ENCODE measurements at regions not wholly inside any gene's neighbourhood (a gene's known extent, or its start where the extent isn't known, plus 50 kb on each side); places are given as distances from the start of the nearest gene placed in this dataset.
"Not testable (repeated sequence)": the region's sequence is repeated elsewhere in the genome, so short reads cannot be mapped to it uniquely, and the experiment has no call there.

DNA sequence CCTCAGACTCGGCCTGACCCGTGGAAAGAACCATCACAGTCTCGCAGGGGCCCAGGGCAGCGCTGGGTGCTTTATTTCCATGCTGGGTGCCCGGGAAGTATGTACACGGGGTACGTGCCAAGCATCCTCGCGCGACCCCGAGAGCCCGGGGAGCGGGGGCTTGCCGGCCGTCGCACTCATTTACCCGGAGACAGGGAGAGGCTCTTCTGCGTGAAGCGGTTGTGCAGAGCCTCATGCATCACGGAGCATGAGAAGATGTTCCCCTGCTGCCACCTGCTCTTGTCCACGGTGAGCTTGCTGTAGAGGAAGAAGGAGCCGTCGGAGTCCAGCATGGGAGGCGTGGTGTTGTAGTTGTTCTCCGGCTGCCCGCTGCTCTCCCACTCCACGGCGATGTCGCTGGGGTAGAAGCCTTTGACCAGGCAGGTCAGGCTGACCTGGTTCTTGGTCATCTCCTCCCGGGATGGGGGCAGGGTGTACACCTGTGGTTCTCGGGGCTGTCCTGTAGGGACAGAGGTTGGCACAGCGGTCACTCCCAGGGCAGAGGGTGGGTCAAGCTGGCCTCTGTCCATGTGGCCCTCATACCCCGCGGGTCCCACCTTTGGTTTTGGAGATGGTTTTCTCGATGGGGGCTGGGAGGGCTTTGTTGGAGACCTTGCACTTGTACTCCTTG lies 242.8 kb downstream of the TMEM121 start:
- DNase-seq (ENCODE audit: missing footprints); ATAC-seq; intact Hi-C loops (cut with DNase I): not testable (repeated sequence)

DNA sequence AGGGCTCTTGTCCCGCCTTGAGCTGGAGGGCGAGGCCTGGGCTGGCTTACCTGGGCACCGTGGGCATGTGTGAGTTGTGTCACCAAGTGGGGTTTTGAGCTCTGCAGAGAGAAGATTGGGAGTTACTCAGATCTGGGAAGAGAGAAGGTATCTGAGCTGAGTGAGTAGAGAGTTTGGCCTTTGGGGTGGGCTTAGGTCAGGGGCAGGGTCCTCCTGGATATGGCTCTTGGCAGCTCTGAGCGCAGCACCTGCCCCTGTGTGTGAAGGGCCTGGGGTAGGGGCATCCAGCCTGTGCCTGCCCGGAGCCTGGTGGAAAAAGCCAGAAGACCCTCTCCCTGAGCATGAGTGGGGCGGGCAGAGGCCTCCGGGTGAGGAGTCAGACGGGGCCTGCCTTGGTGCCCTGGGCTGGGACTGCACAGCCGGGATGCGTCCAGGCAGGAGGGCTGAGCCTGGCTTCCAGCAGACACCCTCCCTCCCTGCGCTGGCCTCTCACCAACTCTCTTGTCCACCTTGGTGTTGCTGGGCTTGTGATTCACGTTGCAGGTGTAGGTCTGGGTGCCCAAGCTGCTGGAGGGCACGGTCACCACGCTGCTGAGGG lies 244.3 kb downstream of the TMEM121 start:
- intact Hi-C loops (cut with DNase I); ATAC-seq; DNase-seq (ENCODE audit: missing footprints): not testable (repeated sequence)

DNA sequence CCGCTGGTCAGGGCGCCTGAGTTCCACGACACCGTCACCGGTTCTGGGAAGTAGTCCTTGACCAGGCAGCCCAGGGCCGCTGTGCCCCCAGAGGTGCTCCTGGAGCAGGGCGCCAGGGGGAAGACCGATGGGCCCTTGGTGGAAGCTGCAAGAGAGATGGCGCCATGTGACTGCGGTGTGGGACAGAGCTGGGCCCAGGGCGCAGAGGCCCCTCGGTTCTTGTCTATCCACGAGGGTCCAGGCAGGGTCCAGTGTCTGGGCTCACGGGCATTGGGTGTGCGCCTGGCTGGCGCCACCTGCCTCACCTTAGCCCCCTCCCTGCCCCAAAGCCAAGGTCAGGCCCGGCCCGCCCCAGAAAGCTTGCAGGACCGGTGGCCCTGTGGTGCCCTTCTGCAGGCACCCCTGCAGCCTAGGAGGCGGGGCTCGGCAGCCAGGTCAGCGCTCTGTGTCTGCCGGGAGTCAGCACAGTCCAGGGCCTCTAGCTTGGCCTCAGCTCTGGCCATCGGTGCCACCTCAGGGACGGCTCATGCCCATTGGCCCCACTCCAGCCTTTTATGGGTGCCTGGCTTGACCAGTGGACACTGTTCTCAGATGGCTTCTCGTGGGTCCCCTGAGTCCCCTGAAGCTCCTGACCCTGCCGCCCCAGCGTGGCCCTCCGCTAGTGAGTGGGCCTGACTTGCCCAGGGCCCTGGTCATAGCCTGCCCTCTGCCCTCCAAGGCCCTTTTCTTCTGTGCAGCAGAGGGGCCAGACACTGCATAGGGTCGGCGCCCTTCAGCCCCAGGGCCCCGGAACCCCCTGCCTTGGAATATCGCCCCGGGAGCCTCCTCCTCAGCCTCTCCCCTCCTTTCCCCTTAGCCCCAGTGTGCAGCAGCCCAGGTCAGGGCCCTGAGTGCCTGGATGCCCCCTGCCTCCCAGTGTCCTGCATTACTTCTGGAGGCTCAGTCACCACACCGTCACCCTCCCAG lies 245.2 kb downstream of the TMEM121 start:
- intact Hi-C loops (cut with DNase I); DNase-seq (ENCODE audit: missing footprints): not testable (repeated sequence)
- peak; percentile 42 for ATAC-seq

DNA sequence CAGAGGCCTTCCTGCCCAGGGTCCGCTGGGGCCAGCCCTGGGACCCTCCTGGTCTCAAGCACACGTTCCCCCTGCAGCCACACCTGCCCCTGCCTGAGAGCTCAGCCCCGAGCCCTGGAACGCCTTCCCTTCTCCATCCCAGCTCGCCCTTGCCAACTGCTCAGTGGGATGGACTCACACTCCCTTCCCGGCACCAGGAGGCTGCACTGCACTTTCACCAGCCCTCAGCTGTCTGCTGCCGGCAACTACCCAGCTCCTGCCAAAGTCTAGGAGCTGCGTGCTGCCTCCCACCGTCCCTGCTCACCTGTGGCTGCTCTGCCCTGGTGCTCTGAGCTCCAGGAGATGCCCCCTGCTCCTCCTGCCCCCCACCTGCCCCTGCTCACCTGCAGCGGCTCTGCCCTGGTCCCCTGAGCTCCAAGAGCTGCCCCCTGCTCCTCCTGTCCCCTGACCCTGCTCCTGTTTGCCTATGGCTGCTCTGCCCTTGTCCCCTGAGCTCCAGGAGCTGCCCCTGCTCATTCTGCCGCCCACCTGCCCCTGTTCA lies 246.4 kb downstream of the TMEM121 start:
- ATAC-seq; DNase-seq (ENCODE audit: missing footprints); intact Hi-C loops (cut with DNase I): not testable (repeated sequence)

DNA sequence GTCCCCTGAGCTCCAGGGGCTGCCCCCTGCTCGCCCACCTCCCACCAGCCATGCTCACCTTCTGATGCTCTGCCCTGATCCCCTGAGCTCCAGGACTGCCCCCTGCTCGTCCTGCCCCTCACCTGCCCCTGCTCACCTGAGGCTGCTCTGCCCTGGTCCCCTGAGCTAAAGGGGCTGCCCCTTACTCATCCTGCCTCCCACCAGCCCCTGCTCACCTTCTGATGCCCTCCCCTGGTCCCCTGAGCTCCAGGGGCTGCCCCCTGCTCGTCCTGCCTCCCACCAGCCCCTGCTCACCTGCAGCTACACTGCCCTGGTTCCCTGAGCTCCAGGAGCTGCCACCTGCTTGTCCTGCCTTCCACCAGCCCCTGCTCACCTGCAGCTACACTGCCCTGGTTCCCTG lies 247.2 kb downstream of the TMEM121 start:
- intact Hi-C loops (cut with DNase I), result no loop called here
- DNase-seq (ENCODE audit: missing footprints) (no peak), ATAC-seq (no peak)

DNA sequence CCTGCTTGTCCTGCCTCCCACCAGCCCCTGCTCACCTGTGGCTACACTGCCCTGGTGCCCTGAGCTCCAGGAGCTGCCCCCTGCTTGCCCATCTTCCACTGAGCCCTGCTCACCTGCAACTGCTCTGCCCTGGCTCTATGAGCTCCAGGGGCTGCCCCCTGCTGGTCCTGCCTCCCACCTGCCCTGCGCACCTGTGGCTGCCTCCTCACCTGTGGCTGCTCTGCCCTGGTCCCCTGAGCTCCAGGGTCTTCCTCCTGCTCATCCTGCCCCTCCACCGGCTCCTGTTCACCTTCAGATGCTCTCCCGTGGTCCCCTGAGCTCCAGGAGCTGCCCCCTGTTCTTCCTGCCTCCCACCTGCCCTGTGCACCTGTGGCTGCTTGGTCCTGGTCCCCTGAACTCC lies 247.6 kb downstream of the TMEM121 start:
- ATAC-seq (no peak), DNase-seq (ENCODE audit: missing footprints) (no peak)
- intact Hi-C loops (cut with DNase I), result no loop called here

DNA sequence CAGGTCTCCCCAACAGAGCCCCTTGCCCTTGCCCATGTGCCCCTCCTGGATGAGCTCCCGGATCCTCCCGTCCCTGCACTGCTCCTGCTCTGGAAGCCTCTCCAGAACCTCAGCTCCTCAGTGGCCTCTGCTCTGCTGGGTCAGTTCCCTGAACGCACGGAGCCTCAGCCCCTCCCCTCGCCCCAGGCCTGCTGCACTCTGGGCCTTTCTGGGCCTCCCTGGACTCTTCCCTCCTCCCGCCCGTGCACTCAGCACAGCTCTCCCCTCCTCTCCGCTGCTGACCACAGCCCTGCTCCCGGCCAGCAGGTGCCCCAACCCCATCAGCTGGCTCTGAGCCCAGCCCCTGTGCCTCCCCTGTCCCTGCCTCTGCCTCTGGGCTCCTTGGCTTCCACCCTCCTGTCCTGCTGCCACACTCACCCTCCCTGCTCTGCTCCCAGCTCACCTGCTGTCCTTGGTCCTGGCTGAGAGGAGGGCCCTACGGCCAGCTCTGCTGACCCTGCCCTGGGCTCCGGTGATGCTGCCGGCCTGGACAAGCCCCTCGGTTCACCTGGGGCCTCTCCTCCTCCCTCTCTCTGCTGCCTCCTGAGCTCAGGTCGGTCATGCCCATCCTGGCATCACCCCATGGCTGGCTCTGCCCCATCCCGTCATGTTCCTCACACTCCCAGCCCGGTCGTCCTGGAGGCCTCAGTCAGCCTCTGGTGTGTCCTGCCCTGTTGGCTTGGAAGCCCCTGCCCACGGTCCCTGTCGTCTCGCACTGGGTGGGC lies 248.4 kb downstream of the TMEM121 start:
- ATAC-seq; DNase-seq (ENCODE audit: missing footprints); intact Hi-C loops (cut with DNase I): not testable (repeated sequence)

DNA sequence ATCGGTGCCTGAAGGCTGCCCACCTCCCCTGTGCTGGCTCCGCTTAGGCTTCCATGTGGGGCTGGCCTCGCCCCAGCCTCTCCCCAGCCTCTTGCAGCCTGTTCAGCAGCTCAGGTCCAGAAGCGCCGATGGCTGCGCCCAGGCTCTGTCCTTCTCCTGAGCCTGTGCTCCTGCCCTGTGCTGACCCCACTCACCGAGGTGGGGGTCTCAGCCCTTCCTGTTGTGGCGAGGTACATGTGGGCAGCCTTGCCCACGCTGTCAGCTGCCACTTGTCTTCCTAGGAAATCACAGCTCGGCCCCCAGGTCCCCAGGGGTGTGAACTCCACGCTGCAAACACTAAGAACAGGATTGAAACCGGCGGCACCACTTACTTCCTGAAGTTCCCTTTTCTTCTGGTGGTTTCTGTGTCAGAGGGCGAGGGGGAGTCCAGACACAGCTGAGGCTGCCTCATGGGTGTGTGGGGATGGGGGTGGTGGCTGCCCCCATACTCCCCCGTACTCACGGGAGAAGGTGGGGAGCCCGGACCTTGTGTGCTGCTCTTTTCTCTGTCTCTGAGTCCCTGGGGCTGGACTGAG lies 249.1 kb downstream of the TMEM121 start:
- ATAC-seq; intact Hi-C loops (cut with DNase I); DNase-seq (ENCODE audit: missing footprints): not testable (repeated sequence)

DNA sequence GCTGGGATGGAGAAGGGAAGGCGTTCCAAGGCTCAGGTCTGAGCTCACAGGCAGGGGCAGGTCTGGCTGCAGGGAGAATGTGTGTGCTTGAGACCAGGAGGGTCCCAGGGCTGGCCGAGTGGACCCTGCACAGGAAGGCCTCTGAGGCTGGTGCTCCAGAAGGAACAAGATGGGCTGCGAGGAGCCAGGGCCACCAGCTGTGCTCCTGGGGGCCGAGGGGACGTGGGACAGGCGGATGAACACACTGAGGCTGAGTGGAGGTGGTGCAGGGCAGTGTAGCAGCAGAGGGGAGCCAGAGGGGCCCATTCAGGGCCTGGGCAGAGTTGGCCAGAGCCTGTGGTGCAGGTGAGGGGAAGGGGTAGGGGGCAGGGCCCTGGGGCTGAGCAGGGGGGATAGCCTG lies 249.7 kb downstream of the TMEM121 start:
- DNase-seq (ENCODE audit: missing footprints); intact Hi-C loops (cut with DNase I); ATAC-seq: not testable (repeated sequence)

DNA sequence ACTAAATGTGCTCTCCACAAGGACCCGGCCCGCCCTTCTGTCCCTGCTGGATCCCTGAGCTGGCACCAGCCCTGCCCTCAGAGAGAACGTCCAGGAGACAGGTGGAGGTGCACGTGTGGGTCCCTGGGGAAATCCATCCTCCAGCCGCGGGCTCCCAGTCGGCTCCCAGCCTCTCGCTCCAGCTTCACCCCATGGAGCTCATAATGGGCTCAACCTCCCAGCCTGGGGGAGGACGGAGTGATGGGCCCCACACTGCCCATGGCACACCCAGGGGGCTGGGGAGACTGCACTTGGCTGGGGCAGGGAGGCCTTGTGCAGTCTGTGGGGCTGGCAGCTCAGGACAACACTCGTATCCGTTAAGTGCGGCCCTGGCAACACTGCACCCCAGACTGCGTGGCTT lies 250.5 kb downstream of the TMEM121 start:
- intact Hi-C loops (cut with DNase I), result no loop called here
- DNase-seq (ENCODE audit: missing footprints), result no peak
- no peak for ATAC-seq

DNA sequence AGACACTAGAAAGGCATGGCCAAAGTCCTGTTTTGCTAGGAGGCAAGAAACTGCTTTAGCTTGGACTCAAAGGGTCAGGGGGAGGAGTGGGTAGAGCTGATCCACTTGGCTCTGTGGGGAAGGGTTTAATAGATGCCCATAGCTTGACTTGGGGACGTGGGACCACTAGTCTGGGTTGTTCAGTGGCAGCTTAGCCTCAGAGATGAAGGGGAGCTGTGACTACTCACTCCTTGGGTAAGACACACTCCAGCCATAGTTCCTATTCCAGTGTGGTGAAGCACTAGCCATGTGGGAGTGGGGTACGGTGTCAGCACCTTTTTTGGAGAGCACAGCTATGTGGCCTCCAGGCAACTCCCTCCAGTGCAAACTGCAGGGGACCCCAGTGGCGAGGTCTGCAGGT lies 257.3 kb downstream of the TMEM121 start:
- intact Hi-C loops (cut with DNase I), result no loop called here
- ATAC-seq, result no peak
- DNase-seq (ENCODE audit: missing footprints), result no peak

DNA sequence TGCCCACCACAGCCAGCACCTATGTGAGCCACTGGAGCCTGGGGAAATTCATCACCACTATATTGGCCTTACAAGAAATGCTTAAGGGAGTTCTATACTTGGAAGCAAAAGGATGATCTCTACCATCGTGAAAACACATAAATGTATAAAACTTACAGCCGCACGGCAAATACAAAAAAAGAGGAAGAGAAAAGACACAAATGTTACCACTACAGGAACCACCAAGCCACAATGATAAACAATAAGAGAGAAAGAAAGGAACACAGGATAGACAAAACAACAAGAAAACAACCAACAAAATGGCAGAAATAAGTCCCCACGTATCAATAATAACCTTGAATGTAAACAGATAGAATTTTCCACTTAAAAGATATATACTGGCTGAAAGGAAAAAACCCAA lies 267.5 kb downstream of the TMEM121 start:
- intact Hi-C loops (cut with DNase I), result no loop called here
- ATAC-seq, result no peak
- DNase-seq (ENCODE audit: missing footprints), result no peak

DNA sequence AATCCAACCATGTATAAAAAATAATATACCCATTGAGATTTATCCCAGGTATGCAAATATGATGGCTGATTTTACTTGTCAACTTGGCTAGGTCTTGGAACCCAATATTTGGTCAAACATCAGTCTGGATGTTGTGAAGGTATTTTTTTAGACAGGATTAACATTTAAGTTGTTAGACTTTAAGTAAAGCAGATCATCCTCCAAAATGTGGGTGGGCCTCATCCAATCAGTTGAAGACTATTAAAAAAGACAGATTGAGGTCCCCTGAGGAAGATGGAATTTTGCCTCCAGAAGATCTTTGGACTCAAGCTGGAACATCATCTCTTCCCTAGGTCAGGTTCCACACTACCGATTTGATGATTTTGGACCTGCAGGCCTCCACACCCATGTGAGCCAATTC lies 271.2 kb downstream of the TMEM121 start:
- ATAC-seq (no peak), DNase-seq (ENCODE audit: missing footprints) (no peak)
- intact Hi-C loops (cut with DNase I), result no loop called here

DNA sequence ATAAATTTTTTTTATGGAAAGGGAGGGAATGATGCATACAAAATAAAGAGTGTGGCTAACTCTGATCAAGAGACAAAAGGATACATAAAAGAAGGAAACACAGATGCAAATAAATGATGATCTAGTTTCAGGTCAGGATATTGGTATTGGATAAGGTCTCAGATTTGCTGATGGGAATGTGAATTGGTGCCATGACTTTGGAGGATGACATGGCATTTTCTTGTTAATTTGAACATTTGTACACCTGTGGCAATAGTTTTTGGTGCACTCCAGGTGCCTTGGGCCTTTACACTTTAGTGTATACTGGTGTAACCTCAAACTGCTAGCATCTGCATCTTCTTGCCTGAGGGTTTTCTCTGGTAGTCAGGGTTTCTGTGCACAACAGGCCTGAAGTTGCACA lies 279.3 kb downstream of the TMEM121 start:
- ATAC-seq (no peak), DNase-seq (ENCODE audit: missing footprints) (no peak)
- intact Hi-C loops (cut with DNase I), result no loop called here

DNA sequence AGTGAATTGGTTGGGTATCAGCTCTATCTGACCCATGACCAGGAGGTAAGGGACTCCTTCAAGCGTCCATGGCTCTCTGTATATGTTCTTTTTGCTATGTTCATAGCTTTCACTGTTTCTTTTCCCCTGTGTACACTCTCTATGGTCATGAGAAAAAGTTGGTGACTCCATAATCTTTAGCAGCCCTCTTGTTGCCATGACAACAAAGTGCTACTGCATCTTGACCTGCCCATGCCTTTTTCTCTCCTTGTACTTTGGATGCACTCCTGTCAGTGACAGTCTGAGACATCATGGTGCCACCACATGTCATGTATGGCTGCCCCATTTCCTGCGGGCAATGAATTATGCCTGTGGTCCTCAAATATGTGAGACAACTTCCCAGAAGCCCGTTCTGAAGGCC lies 280.2 kb downstream of the TMEM121 start:
- intact Hi-C loops (cut with DNase I), result no loop called here
- no peak for DNase-seq (ENCODE audit: missing footprints)
- no peak for ATAC-seq

DNA sequence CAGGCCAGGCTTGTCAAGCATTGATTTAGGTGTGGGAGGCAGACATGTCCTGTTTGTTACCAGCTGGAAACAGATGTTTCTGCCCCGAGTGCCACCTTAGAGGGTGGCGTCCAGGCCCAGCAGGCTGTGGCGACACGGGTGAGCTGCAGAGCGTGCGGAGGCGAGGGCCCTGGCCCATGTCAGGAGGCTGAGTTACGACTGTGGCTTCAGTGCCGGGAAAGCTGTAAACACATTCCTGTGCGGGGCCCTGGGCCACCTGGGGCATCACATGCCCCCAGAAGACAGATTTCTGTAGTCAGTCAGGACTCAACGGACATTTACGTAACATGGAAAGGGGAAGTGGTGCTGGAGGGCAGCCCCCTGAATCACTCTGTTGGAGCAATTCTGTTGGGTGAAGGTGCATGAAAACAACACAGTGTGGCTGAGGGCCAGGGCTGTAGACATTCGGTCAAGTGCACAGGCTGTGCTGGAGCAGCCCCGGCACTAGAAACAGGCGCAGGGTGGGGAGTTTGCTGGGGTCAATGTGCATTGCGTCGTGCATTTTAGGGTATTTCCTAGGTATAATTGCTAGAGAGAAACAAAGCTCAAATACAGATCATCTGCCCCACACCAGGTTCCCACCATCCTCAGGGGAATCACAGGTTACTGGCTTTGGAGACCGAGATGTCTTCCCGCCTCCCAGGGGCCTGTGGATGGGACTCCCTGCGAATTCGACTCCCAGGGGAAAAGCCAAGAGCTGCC lies 291.8 kb downstream of the TMEM121 start:
- intact Hi-C loops (cut with DNase I), result no loop called here
- DNase-seq (ENCODE audit: missing footprints) (peak; percentile 42), ATAC-seq (no peak)

DNA sequence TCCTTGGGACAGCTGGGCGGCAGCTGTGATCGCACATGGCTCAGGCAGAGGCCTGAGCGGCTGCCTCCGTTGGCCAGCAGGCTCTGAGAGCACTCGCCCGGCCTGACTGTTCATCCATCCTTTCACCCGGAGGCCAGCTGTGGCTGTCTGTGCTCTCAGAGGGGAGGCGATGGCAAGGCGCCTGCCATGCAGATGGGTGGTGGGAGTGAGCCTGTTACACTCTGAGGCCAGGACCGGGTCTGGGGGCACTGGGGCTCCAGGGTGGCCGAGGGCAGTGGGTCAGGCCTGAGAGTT lies 292.3 kb downstream of the TMEM121 start:
- DNase-seq (ENCODE audit: missing footprints), result no peak
- ATAC-seq, result no peak
- intact Hi-C loops (cut with DNase I), result no loop called here

DNA sequence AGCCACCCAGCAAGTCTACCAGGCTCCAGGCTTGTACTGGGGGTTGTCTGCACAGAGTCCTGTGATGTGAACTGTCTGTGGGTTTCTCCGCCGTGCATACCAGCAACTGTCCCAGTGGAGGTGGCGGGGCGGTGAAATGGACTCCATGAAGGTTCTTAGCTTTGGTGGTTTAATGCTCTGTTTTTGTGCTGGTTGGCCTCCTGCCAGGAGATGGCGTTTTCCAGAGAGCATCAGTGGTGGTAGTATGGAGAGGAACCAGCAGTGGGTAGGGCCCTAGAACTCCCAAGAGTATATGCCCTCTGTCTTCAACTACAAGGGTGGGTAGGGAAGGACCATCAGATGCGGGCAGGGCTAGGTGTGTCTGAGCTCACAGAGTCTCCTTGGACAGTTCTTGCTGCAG lies 303.8 kb downstream of the TMEM121 start:
- DNase-seq (ENCODE audit: missing footprints), result no peak
- intact Hi-C loops (cut with DNase I), result no loop called here
- no peak for ATAC-seq

Measured in Right ventricle myocardium inferior (tissue), 1 donor.